H4 (cell line): ENCODE measurements at regions not wholly inside any gene's neighbourhood (a gene's known extent, or its start where the extent isn't known, plus 50 kb on each side); places are given as distances from the start of the nearest gene placed in this dataset.

Experiments used
- DNase-seq: peaks from one replicate; pipeline ENCODE4 v3.0.0-alpha.2; 2015; ENCODE audit warnings: low spot score

- no peak for DNase-seq
These were observed 62.2 kb upstream of the TNIP3 start for GRCh38 chr4:121226362-121226761.

DNA sequence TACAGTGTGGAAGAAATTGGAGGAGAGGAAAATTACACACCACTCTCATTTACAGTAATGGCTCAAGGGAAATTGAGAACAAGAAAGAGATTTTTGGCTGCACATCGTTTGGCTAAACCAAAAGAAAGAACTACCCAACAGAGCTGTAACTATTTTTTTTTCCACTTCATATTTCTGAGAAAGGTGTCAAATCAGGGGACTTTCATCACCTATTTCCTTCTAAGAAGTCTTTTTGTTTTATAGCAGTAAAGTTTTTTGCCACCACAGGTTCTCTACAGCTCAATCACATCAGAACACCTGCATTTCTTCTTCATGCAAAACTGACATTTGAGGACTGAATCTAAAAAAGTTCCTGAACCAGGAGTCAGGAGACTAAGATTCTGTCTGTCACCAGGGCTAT lies 57.5 kb upstream of the TNIP3 start:
- no peak for DNase-seq

DNA sequence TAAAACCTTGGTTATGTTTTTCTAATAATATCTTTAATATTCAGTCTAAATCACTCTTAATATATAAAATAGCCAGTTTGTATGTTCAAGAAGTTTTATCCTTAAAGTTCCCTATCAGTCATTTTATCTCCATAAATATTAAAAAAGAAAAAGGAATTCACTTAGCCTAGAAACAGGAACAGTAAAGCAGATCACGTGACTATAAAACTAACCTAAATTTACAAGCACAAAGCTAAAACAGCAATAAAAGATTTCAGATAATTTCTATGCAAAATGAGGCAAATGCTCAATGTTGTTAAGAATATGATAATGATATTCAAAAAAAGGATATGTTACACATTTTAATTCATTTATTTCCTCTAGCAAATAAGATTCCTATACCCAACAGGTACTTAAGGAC lies 57.1 kb upstream of the TNIP3 start:
- DNase-seq: no peak

DNA sequence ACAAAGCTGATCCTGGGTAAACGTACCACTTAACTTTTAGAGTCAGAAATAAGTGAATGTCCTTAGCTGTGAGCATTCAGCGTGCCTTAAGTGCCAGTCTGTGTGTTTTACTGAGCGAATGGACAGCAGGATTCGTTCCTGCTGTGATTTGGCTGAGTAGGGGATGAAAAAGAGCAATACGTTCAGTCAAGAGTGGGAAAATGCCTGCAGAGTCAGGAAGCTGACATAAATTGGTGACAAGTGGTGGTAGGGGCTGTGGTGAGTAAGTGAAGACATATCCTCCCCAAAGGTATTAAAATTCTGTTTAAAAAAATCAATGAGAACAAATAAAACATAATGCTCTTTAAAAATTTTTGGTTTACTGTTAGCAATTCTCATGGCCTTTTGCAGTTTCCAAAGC lies 56.6 kb upstream of the TNIP3 start:
- DNase-seq: no peak

- no peak for DNase-seq
These were observed 55.1 kb upstream of the TNIP3 start for GRCh38 chr4:121219227-121219626.

DNA sequence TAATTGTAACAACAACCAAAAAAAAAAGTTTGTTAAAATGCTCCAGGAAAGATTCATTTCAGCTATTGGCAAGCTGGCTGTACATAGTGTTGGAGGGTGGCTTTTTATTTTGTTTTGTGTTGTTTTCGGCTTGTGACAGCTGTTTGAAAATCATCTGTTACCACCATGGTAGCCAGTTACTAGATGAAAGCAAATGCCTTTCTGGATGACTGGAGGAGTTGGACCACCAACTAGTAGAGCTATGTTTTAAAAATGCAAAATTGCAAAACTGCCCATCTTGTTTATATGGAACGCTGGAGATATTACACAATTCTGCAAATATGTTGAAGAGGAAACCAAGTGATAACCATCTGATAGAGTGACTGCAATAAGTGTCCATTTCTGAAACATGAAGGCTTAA lies 53.2 kb upstream of the TNIP3 start:
- no peak for DNase-seq

- no peak for DNase-seq
These were observed 52.3 kb upstream of the TNIP3 start for GRCh38 chr4:121216461-121216860.

GRCh38 chr4:121213940-121214339 lies 49.8 kb upstream of the TNIP3 start:
- DNase-seq: no peak
